ENCODE measurements at regions not wholly inside any gene's neighbourhood (a gene's known extent, or its start where the extent isn't known, plus 50 kb on each side); places are given as distances from the start of the nearest gene placed in this dataset.

DNA sequence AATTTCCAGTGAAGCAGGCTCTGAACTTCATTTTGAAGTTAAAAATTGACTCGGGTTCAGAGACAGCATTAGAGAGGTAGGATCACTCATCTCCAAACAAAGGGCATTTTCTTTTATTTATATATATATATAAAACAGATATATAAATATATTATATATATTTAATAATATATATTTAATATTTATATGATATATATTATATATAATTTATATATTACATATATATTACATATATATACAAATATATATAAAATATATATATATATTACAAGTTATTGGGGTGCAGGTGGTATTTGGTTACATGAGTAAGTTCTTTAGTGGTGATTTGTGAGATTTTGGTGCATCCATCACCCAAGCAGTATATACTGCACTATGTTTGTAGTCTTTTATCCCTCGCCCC, 320.8 kb downstream of the MAP2K6 start:
- H3K27ac ChIP-seq, result no peak overlapping the region
- no peak overlapping the region for H3K4me3 ChIP-seq
- no peaks in the 10 kb centered on the region for H3K27me3 ChIP-seq
- peaks cover 15 to 37% (median 17%) of the 10 kb centered on the region in 3 donors for H3K4me1 ChIP-seq
- DNase-seq, result no peak
- no peaks in the 10 kb centered on the region for H3K36me3 ChIP-seq
- TF ChIP-seq POLR2A (IDR thresholded peaks at IDR 0.05) (no peak), CTCF (IDR thresholded peaks at IDR 0.05) (no peak)
- no peaks in the 10 kb centered on the region for H3K9me3 ChIP-seq
- 70 to 95% methylated on average over 2 of the region's 2 CpGs for WGBS, 2 donors
- intact Hi-C loops (cut with DNase I), result no loop called here

- no peak overlapping the region for H3K27ac ChIP-seq
- no peaks in the 10 kb centered on the region for H3K9me3 ChIP-seq
- no peaks in the 10 kb centered on the region for H3K27me3 ChIP-seq
- H3K4me1 ChIP-seq, result peaks cover 0 to 7% (median 0%) of the 10 kb centered on the region in 3 donors
- no peak for DNase-seq
- WGBS, 2 donors, result 80% methylated on average over 1 of the region's 3 CpGs; no CpG with 5 or more reads in 1 of the 2 donors
- no peaks in the 10 kb centered on the region for H3K36me3 ChIP-seq
- no peak overlapping the region for H3K4me3 ChIP-seq
- intact Hi-C loops (cut with DNase I), result no loop called here
- no peak for TF ChIP-seq POLR2A (IDR thresholded peaks at IDR 0.05)
- no peak for TF ChIP-seq CTCF (IDR thresholded peaks at IDR 0.05)
Observed at GRCh38 chr17:69743091-69743490, 328.6 kb downstream of the MAP2K6 start.

- H3K36me3 ChIP-seq, result no peaks in the 10 kb centered on the region
- DNase-seq, result no peak
- no peaks in the 10 kb centered on the region for H3K9me3 ChIP-seq
- no peak overlapping the region for H3K27ac ChIP-seq
- H3K4me1 ChIP-seq, result peaks cover 0 to 7% (median 0%) of the 10 kb centered on the region in 3 donors
- TF ChIP-seq POLR2A (IDR thresholded peaks at IDR 0.05) (no peak), CTCF (IDR thresholded peaks at IDR 0.05) (no peak)
- H3K27me3 ChIP-seq, result no peaks in the 10 kb centered on the region
- intact Hi-C loops (cut with DNase I), result no loop called here
- 73 to 75% methylated on average over 5 of the region's 5 CpGs for WGBS, 2 donors
- H3K4me3 ChIP-seq, result no peak overlapping the region
Observed at GRCh38 chr17:69744512-69745070, 330.1 kb downstream of the MAP2K6 start.

DNA sequence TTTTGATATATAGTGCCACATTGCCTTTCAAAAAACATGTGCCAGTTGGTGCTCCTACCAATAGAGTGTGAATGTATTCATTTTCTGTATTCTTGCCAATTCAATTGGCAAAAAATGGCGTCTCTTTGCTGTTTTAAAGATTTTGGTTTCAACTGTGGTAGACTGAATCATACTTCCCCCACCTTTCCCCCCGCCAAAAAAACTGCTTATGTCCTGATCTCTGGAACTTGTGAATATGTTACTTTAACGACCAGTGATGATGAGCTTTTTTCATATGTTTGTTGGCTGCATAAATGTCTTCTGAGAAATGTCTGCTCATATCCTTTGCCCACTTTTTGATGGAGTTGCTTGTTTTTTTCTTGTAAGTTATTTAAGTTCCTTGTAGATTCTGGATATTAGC, 325.1 kb upstream of the KCNJ16 start:
- H3K36me3 ChIP-seq, result no peaks in the 10 kb centered on the region
- DNase-seq, result no peak
- no peaks in the 10 kb centered on the region for H3K4me1 ChIP-seq
- intact Hi-C loops (cut with DNase I), result no loop called here
- H3K9me3 ChIP-seq, result no peaks in the 10 kb centered on the region
- WGBS, 2 donors, result 68 to 76% methylated on average over 3 of the region's 3 CpGs
- no peak overlapping the region for H3K4me3 ChIP-seq
- no peak overlapping the region for H3K27ac ChIP-seq
- TF ChIP-seq CTCF (IDR thresholded peaks at IDR 0.05), result no peak
- no peak for TF ChIP-seq POLR2A (IDR thresholded peaks at IDR 0.05)
- no peaks in the 10 kb centered on the region for H3K27me3 ChIP-seq

DNA sequence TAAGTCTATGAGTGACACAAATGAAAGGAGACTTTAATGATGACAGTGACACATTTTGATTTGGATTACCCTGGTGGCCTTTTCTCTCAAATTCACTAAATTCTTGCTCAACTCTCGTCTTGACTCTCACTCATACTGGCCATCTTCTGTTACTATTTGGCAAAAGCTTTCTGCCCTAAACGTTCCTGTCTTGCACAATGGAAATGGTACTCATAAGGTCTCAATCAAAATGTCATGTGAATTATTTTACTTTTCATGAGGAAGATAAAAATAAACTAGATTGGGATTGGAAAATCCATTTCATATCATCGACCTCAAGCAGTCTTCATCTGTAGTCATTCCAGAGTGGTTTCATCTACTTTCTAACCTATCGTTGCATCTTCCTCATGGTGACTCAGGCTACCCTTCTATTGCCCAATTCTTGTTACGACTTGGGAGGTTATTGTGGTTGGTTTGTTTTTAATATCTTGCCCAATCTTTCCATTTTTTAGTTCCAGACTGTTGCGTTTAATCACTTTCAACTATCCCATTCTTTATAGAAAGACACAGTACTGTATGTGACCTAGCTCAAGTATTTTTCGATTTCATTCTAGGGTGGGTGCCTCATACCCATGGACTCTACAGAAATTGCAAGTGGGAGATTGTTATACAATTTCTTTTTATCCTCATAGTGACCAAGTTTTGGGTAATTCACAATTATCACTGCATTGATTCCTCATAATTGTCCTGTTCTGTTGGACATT, 317.2 kb upstream of the KCNJ16 start:
- intact Hi-C loops (cut with DNase I), result no loop called here
- peaks cover 0 to 17% (median 12%) of the 10 kb centered on the region in 3 donors for H3K4me1 ChIP-seq
- no peaks in the 10 kb centered on the region for H3K27me3 ChIP-seq
- H3K27ac ChIP-seq, result peak overlapping the region in 2 of 4 donors; percentile 13 to 22
- TF ChIP-seq POLR2A (IDR thresholded peaks at IDR 0.05), result no peak
- TF ChIP-seq CTCF (IDR thresholded peaks at IDR 0.05), result no peak
- no peak overlapping the region for H3K4me3 ChIP-seq
- H3K36me3 ChIP-seq, result no peaks in the 10 kb centered on the region
- DNase-seq, result no peak
- no peaks in the 10 kb centered on the region for H3K9me3 ChIP-seq
- 40 to 44% methylated on average over 7 of the region's 7 CpGs for WGBS, 2 donors

Measured in esophagus squamous epithelium (tissue), 5 donors.